Ammon's horn (tissue), 1 donor: ENCODE measurements at regions not wholly inside any gene's neighbourhood (a gene's known extent, or its start where the extent isn't known, plus 50 kb on each side); places are given as distances from the start of the nearest gene placed in this dataset.
A peak's percentile ranks its signal among the peaks of the same experiment; 100 is the strongest.
"Not testable (repeated sequence)": the region's sequence is repeated elsewhere in the genome, so short reads cannot be mapped to it uniquely, and the experiment has no call there.

Experiments used
- DNase-seq: peaks from one replicate; pipeline ENCODE4 v3.0.0-alpha.2; 2016; ENCODE audit warnings: low spot score

DNA sequence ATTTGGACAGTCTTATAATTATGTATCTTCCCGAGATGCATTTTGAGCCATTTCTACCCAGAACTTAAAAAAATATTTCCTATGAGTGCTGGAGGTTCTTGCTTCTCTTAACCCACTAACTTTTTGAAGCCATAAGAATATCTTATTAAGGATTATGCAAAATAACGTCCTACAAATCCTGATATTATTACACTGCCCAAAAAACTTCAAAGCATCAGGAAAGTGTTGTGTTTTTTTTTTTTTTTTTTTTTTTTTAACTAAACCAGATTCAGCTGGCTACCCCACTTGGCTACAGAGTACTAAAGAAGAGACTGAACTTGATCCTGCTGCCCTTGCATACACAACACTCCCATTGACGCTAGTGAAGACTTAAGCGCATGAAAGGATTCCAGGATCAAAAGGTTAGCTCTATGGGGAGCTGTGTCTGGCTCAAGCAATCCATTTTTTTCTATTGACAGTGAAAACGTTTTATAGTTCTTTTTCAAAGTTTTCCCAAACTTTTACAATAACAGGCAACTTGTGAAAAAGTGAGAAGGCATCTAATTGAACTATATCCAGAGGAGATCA lies 141.4 kb downstream of the KCNRG start:
- DNase-seq = no peak

- no peak for DNase-seq
Measured at GRCh38 chr13:50158385-50159165, 143.3 kb downstream of the KCNRG start.

DNA sequence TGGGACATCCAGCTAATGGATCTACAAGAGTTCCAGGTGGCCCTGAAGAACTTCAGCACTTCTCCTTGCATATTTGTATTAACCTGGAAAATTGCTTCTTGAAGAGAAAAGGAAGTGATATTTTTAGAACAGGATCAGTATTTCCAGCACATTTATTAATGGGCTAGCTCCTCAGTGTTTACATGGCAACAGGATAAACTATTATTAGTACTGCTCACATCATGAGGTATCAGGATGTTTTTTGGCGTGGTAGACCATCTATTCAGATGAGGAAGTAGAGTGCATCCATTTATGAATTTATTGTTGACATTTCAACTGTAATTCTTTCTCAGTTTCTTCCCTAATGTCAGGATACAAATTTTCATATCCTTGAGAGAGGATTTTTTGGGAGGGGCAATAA lies 144.4 kb downstream of the KCNRG start:
- no peak for DNase-seq

- no peak for DNase-seq
Measured at GRCh38 chr13:50161052-50161451, 145.8 kb downstream of the KCNRG start.

DNA sequence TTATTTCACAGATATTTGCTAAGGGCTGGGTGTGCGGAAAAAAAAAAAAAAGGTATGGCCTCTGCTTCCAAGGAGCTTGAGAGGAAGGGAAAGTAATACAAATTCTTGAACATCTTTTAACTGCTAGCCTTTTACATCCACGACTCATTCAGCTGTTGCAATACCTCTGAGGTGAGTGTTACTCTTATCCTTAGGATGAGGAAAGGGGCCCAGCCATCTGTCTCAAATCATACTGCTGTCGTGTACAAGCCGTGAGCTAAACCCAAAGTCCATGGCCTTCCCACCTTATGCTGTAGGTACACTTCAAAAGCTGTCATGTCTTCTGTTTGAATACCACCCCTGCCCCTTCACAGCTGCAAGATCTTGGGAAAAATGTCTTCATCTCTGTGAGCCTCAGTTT lies 146.8 kb downstream of the KCNRG start:
- no peak for DNase-seq

DNA sequence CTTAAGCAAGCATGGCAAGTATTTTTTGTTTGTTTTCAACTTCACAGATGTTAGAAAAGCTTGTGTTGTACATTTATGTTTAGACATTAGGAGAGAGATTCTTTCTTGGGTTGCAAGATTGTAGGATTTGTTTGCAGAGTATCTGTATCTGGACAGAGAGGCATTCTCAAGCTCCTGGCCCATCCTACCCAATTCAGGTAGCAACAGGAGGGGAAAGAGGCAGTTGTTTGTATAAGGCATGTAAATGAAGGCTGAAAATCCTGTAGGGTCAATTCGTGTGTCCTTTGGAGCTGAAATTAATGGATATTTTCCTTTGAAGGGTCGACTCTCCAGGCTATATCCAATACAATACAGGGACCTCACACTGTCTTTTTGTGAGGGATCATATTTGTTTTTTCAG lies 147.3 kb downstream of the KCNRG start:
- DNase-seq = no peak

DNA sequence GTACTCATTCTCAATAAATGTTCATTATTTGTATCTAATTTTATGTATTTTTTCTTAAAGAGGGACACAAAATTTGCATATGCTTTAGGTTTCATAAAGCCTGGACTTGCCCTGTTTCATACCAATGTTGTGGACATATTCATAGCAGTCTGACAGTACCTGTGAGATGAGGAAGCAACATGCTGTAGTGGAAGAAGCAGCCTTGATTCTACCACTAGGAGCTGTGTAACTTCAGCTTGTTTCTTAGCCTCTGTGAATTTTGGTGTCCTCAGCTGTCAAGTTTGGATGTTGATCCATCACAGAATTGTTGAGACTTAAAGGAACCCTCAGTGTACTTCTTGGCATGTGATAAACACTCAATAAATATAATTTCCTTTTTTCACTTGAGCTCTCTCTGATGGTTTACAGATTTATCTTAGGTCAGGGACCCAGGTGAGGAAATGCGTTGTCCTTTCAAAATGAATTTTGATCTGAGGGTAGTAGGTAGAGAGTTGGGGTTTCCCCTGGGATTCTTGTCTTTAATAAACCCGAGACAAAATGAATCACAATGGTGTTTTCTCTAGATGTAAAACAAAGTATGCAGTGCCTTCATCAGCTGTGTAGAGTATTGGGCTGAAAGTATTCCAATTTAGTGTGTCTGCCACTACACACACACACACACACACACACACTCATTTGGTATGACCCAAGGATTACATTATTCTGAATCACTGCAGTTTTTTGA lies 152.1 kb downstream of the KCNRG start:
- no peak for DNase-seq

DNA sequence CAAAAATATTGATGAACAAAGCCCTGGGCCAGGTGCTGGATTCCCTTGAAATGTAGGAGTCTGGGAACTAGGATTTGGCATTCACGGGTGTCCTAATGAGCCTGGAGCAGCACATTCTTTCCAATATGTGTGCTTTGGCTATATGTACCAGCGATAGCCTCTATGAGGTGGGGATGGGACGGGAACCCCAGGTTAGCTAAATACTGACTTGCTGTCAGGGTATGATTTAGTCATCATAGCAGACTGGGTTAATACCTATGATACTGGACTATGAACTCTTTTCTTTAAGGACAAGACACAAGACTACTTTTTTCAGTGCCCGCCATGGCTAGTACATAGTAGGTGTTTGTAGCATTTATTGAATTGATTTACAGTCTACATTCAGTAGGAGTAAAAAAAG lies 152.7 kb downstream of the KCNRG start:
- no peak for DNase-seq

- no peak for DNase-seq
Measured at GRCh38 chr13:50168786-50169185, 153.5 kb downstream of the KCNRG start.

DNA sequence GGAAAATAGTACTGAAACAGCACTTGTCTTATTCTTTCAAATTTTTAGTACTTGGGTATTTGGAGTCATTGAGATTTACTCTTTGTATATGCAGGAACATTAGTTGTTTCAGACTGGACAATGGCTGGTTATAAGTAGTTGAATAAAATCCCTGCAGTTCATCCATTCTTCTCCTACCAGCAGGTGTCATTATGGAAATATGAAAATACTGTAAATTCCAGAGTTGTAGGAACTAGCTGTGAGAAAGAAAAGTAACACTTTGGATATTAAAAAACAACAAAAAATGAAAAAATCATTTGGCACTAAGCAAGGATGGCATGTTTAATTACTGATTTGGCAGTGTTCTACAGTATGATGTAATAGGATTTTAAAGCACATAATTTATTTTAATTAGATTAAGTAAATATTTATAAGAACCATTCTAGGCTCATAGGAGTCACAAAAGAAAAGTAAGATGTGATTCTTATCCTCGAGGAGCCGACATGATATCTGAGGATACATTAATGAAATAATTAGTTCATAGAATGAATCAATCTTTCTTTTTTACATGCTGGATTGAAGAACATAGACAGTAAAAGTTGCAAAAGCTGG lies 155.3 kb downstream of the KCNRG start:
- DNase-seq = peak; percentile 16

- DNase-seq = no peak
Measured at GRCh38 chr13:50171590-50172282, 156.5 kb downstream of the KCNRG start.

DNA sequence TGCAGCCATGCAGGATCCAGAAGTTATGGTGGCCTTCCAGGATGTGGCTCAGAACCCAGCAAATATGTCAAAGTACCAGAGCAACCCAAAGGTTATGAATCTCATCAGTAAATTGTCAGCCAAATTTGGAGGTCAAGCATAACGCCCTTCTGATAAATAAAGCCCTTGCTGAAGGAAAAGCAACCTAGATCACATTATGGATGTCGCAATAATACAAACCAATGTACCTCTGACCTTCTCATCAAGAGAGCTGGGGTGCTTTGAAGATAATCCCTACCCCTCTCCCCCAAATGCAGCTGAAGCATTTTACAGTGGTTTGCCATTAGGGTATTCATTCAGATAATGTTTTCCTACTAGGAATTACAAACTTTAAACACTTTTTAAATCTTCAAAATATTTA lies 157.8 kb downstream of the KCNRG start:
- DNase-seq = not testable (repeated sequence)

- DNase-seq = no peak
Measured at GRCh38 chr13:50174630-50175029, 159.4 kb downstream of the KCNRG start.

DNA sequence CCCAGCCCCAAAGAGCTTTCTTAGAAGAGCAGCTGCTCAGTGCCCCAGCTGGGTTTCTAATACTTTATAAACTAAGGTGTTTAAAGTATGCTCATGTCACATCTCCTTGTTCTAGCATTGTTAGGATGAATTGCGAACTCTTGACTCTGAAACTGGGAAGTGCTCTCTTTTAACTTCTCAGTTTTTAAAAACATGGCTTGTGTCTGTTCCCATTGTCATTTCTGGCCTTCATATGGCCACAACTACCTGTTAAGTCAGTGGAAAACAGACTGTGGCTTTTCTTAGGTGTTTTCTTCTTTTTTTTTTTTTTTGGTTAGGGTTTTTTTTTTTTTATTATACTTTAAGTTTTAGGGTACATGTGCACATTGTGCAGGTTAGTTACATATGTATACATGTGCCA lies 164.7 kb downstream of the KCNRG start:
- no peak for DNase-seq

DNA sequence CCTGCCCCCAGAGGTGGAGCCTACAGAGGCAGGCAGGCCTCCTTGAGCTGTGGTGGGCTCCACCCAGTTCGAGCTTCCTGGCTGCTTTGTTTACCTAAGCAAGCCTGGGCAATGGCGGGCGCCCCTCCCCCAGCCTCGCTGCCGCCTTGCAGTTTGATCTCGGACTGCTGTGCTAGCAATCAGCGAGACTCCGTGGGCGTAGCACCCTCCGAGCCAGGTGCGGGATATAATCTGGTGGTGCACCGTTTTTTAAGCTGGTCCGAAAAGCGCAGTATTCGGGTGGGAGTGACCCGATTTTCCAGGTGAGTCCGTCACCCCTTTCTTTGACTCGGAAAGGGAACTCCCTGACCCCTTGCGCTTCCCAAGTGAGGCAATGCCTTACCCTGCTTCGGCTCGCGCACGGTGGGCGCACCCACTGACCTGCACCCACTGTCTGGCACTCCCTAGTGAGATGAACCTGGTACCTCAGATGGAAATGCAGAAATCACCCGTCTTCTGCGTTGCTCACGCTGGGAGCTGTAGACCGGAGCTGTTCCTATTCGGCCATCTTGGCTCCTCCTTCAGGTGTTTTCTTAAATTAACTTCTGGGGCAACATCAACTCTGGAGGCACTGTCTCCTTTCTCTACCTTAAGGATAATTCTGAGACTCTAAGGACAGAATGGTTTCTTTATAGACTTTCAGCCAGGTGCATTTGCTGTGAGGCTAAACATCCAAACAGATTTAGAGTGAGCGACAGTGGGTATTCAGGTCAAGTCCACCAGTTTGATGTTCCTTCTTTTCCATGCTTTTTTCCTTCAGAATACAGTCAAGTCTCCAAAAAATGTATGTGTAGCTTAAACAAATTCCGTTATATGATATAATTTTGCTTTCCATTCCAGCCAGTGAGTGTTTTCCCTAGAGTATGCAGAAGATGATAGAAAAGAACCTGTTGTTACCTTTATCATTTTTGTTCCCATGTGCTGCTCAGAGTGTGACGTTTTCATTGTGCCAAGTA lies 170.8 kb downstream of the KCNRG start:
- DNase-seq = not testable (repeated sequence)

GRCh38 chr13:50187352-50188029 lies 172.2 kb downstream of the KCNRG start:
- DNase-seq = no peak

- DNase-seq = no peak
Measured at GRCh38 chr13:50188696-50189095, 173.5 kb downstream of the KCNRG start.

DNA sequence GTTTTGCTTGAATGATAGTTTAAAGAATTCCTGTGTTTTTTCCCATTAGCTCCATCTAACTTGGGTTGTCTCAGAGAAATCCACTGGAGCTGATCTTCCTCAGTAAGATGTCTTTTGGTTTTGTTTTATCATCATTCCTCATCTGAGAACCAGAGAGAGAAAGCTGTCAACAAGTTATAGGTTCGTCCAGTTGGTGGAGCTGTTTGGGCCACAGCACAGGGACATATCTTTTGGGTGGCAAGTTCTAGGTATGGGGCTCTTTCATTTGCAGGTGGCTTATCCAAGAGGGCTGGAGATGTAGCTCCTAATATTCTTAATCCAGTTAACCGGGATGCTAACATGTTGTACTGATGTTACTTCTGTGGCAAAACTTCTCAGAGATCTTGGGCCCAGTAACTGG lies 174.2 kb downstream of the KCNRG start:
- no peak for DNase-seq

DNA sequence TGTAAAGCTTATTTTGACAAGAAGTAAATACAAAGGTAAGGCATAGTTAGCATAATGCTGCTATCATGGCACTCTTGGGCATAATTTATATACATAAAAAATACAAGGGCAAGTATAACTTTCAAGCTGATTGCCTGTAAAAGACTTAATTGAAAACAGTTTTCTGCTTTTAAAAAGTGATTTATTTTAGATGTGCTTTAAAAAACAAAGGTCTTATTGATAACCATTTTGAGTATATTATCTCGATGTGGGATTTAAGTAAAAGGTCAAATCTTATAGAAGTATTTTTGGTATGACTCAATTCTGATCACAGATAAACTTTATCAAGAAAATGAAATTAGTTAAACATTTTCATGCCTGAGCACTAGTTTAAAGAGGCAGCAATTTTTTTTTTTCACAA lies 175.8 kb downstream of the KCNRG start:
- DNase-seq = no peak

GRCh38 chr13:50192272-50192813 lies 177.1 kb downstream of the KCNRG start:
- DNase-seq = no peak
